ENCODE measurements at regions not wholly inside any gene's neighbourhood (a gene's known extent, or its start where the extent isn't known, plus 50 kb on each side); places are given as distances from the start of the nearest gene placed in this dataset.

DNA sequence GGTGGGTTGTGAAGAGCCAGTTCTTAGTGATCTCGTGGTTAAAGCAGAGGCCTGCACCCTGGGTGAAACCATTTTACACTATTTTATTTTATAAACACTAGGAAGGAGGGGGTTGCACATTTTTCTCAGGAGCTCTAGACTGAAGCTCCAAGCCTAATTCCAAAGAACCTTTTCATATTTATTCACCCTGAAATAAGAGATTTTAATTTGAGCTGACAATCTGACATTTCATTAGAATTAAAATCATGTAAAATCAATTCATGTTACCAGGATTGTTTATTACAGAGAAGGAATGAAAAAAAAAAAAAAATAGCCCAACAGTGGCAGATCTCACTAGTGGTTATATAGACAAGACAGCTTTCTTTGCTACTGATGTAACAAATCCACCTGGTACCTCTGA lies 222.5 kb upstream of the SOX4 start:
- TF ChIP-seq, protein P1, sequence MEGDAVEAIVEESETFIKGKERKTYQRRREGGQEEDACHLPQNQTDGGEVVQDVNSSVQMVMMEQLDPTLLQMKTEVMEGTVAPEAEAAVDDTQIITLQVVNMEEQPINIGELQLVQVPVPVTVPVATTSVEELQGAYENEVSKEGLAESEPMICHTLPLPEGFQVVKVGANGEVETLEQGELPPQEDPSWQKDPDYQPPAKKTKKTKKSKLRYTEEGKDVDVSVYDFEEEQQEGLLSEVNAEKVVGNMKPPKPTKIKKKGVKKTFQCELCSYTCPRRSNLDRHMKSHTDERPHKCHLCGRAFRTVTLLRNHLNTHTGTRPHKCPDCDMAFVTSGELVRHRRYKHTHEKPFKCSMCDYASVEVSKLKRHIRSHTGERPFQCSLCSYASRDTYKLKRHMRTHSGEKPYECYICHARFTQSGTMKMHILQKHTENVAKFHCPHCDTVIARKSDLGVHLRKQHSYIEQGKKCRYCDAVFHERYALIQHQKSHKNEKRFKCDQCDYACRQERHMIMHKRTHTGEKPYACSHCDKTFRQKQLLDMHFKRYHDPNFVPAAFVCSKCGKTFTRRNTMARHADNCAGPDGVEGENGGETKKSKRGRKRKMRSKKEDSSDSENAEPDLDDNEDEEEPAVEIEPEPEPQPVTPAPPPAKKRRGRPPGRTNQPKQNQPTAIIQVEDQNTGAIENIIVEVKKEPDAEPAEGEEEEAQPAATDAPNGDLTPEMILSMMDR (IDR thresholded peaks at IDR 0.05) = no peak
- TF ChIP-seq POLR2A (IDR thresholded peaks at IDR 0.05) = no peak

Data from Peyer's patch (tissue), 4 donors.